ENCODE measurements at regions not wholly inside any gene's neighbourhood (a gene's known extent, or its start where the extent isn't known, plus 50 kb on each side); places are given as distances from the start of the nearest gene placed in this dataset.
"Not testable (repeated sequence)": the region's sequence is repeated elsewhere in the genome, so short reads cannot be mapped to it uniquely, and the experiment has no call there.

DNA sequence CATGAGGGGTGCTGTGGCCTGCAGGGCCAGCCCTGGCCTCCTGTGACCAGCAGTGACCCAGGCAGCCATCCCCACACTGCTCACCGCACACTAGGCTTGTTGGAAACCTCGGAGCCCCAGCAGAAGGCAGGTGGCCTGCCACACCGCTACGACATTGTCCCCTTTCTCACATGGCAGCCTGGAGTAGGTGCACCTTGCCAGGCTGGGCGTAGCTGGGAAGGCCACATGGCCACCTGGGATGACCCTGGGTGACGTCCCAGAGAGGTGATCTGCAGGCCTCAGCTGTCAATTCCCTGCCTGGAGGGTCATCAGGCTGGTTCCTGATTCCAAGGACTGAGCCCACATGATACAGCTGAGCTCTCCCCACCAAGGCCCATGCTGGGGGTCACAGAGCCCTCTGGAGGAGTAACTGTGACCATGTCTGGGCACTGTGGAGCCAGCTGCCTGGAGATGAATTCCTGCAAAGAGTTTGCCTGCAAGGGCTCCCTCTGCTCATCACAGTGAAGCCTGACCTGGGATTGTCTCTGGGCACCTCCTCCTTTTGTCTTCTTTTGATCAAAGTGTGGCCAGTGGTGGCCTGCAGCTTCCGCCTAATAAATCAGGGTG, 119.6 kb upstream of the OTOS start:
- TF ChIP-seq, protein P1, sequence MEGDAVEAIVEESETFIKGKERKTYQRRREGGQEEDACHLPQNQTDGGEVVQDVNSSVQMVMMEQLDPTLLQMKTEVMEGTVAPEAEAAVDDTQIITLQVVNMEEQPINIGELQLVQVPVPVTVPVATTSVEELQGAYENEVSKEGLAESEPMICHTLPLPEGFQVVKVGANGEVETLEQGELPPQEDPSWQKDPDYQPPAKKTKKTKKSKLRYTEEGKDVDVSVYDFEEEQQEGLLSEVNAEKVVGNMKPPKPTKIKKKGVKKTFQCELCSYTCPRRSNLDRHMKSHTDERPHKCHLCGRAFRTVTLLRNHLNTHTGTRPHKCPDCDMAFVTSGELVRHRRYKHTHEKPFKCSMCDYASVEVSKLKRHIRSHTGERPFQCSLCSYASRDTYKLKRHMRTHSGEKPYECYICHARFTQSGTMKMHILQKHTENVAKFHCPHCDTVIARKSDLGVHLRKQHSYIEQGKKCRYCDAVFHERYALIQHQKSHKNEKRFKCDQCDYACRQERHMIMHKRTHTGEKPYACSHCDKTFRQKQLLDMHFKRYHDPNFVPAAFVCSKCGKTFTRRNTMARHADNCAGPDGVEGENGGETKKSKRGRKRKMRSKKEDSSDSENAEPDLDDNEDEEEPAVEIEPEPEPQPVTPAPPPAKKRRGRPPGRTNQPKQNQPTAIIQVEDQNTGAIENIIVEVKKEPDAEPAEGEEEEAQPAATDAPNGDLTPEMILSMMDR (IDR thresholded peaks at IDR 0.05; ENCODE audit: low read depth, low read length, missing control alignments) = no peak
- no peak overlapping the region for H3K4me3 ChIP-seq (replicated peaks; ENCODE audit: low read depth, low read length)
- no peak for DNase-seq (ENCODE audit: extremely low read depth, low read depth)

DNA sequence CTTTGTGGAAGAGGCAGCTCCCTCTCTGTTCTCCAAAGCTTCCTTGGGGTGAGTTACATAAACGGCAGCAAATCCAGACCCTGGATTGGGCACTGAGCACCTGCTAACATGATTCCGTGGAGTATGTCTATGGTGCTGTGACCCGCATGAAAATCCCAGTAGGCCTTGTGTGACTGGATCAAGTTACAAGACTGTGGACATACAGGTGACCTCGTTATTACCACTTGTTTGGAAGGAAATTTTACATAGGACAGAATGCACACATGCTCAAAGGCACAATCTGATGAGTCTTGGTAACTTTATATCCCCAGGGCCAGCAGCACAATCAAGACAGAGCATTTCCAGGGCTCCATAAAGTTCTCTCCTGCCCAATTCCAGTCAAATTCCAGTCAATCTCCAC, 120.2 kb upstream of the OTOS start:
- no peak for DNase-seq (ENCODE audit: extremely low read depth, low read depth)
- no peak overlapping the region for H3K4me3 ChIP-seq (replicated peaks; ENCODE audit: low read depth, low read length)
- TF ChIP-seq, protein P1 (IDR thresholded peaks at IDR 0.05; ENCODE audit: low read depth, low read length, missing control alignments) = no peak

DNA sequence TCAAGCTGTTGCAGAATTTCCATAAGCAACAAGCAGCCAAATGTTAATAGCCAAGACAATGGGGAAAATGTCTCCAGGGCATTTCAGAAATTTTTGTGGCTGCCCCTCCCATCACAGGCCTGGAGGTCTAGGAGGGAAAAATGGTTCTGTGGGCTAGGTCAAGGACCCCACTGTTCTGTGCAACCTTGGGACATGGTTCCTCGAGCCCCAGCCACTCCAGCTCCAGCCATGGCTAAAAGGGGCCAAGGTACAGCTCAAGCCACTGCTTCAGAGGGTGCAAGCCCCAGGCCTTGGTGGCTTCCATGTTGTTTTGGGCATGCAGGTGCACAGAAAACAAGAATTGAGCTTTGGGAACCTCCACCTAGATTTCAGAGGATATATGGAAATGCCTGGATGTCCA, 122.1 kb upstream of the OTOS start:
- DNase-seq (ENCODE audit: extremely low read depth, low read depth) = not testable (repeated sequence)

DNA sequence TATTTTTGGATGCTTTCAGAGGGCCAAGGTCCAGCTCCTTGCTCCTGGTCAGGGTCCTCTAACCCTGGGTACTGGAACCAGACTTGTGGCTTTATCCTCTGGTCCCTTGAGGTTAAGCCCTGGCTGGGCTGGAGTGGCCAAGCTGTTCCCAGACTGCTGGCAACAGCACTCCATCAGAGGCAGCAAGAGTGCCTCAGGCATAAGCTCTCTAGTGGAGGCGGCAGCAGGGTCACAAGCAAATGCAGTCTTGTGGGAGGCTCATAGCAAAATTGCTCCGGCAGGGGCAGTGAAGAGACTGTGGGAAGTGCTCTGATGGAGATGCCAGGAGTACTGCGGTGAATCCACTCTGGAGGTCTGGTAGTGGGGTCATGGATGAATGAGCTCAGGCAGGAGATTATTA, 128.9 kb upstream of the OTOS start:
- no peak overlapping the region for H3K4me3 ChIP-seq (replicated peaks; ENCODE audit: low read depth, low read length)
- no peak for DNase-seq (ENCODE audit: extremely low read depth, low read depth)
- TF ChIP-seq, protein P1 (IDR thresholded peaks at IDR 0.05; ENCODE audit: low read depth, low read length, missing control alignments) = no peak

More for the DNA sequence above, 122.1 kb upstream of the OTOS start:
- H3K4me3 ChIP-seq (replicated peaks; ENCODE audit: low read depth, low read length) = not testable (repeated sequence)

DNA sequence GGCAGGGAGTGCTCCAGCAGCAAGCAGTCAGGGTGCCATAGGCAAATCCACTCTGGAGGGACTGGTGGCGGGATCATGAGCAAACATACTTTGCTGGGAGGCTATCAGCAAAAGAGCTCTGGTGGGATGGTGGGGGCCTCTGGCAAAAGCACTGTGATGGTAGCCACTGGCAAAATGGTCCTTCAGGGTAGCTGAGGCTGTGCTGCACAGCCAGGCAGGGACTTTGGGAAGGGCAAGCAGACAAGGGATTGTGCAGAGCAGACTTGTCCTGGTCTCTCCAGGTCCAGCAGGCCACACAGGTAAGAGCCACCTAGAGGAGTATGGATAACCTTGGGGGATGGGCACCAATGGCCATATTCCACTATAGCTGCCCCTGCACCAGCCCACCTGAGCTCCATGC, 129.4 kb upstream of the OTOS start:
- H3K4me3 ChIP-seq (replicated peaks; ENCODE audit: low read depth, low read length) = no peak overlapping the region
- no peak for DNase-seq (ENCODE audit: extremely low read depth, low read depth)
- TF ChIP-seq, protein P1 (IDR thresholded peaks at IDR 0.05; ENCODE audit: low read depth, low read length, missing control alignments) = no peak

DNA sequence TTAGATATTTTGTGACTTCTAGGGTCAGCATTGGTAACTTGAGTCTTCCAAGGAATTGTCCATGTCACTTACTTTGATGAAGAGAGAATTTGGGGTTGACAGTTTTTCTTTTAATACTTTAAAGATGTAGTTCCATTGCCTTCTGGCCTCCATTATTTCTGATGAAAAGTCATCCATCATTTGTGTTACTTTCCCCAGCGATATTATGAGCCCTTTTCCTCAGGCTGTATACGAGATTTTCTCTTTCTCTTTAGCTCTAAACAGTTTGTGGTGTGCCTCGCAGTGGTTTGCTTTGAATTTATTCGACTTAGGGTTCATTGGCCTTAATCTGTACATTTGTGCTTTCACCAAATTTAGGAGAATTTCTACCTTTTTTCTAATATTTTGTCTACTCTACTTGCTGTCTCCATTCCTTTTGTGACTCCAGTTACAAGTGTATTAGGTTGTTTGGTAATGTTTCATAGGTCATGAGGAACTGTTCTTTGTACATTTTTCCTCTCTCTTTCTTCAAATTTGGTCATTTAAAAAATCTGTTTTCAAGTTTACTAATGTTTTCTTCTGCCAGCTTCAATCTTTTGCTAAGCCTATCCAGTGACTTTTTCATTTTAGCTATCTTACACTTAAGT, 131.4 kb upstream of the OTOS start:
- no peak overlapping the region for H3K4me3 ChIP-seq (replicated peaks; ENCODE audit: low read depth, low read length)
- TF ChIP-seq, protein P1 (IDR thresholded peaks at IDR 0.05; ENCODE audit: low read depth, low read length, missing control alignments) = no peak
- DNase-seq (ENCODE audit: extremely low read depth, low read depth) = no peak

DNA sequence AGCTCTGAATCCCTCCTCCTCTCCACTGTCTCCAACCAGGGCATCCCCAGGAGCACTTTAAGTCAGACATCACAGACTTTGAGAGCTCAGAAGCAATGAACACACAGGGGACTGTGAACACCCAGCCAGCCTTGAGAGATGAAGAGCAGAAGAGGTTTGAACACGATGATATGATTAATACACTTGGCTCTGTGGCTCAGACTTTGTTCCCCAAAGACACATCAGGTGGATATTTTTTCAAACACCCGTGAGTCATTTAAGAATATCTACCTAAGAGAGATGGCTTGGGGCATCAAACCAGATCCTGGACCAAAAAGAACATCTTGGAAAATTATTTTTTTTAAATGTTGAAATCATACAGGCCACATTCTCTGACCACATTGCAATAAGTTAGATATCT, 134.9 kb upstream of the OTOS start:
- no peak overlapping the region for H3K4me3 ChIP-seq (replicated peaks; ENCODE audit: low read depth, low read length)
- TF ChIP-seq, protein P1 (IDR thresholded peaks at IDR 0.05; ENCODE audit: low read depth, low read length, missing control alignments) = no peak
- no peak for DNase-seq (ENCODE audit: extremely low read depth, low read depth)
